K562 (cell line): ENCODE measurements at regions not wholly inside any gene's neighbourhood (a gene's known extent, or its start where the extent isn't known, plus 50 kb on each side); places are given as distances from the start of the nearest gene placed in this dataset.

Experiments
- ATAC-seq: fragments of 200-7000 bp; cut with Tn5 transposase; 3 replicates; pipeline ENCODE4 v1.9.1; 2020; ENCODE audit warnings: moderate library complexity
- BruUV-seq: library from RNA; stranded (reverse); fragments of 400-500 nt; replicated peaks from 2 replicates; lab custom pipeline; 2021; lab: Mats Ljungman, UMichigan
- CTCF ChIA-PET: fragments of 300-600 bp; formaldehyde crosslinking; extraction: SDS; loops from one replicate; lab custom pipeline; 2021; ENCODE audit warnings: low intra/inter-chr PET ratio; lab: Yijun Ruan, JAX
- POLR2A ChIA-PET: fragments of 300-600, 350-650 bp; sonication (Branson Sonifier 250); formaldehyde crosslinking; extraction: SDS; loops from one replicate; lab custom pipeline; 2021; ENCODE audit warnings: antibody characterized with exemption, inconsistent platforms; lab: Yijun Ruan, JAX
- DNase-seq, 4 experiments: peaks; one replicate each; pipeline versions ENCODE4 v3.0.0 to v3.0.0-alpha.2; 2011 to 2018; ENCODE audit warnings: low spot score in 3 of 4, mixed read lengths in 3 of 4; ENCODE audit errors: extremely low read depth in 1 of 4
- FAIRE-seq: peaks from 2 replicates; lab custom pipeline; 2011; peaks lifted over from hg19 to GRCh38; lab: Jason Lieb, UNC
- H2AFZ ChIP-seq: 2 replicates; pipeline ENCODE4 v1.6.0; 2011; ENCODE audit warnings: low read depth, low read length, control low read depth, inconsistent platforms
- H3K27ac ChIP-seq: fragments of 200-600 bp; 3 replicates; pipeline ENCODE4 v1.8.0; 2011; ENCODE audit warnings: low read depth, mild to moderate bottlenecking, control low read depth, inconsistent platforms, low read length, moderate library complexity, mixed read lengths; ENCODE audit errors: extremely low read depth
- H3K27me3 ChIP-seq, 2 experiments: fragments of 300-600 bp in 1 of 2; 2 replicates in 1 of 2; 3 replicates in 1 of 2; pipeline versions ENCODE4 v1.6.0 to v1.8.0; 2011; ENCODE audit warnings: inconsistent platforms in 2 of 2, low read length in 2 of 2, mild to moderate bottlenecking in 1 of 2, mixed read lengths in 1 of 2, moderate library complexity in 1 of 2; ENCODE audit not compliant: control insufficient read depth in 2 of 2, insufficient read depth in 2 of 2
- H3K36me3 ChIP-seq: fragments of 300-600 bp; 3 replicates; pipeline ENCODE4 v1.8.0; 2011; ENCODE audit warnings: mild to moderate bottlenecking, low read length, inconsistent platforms; ENCODE audit not compliant: control insufficient read depth, insufficient read depth
- H3K4me1 ChIP-seq, 2 experiments: fragments of 200-600 bp in 1 of 2; replicated peaks in 1 of 2; 2 replicates in 1 of 2; 3 replicates in 1 of 2; pipeline versions ENCODE4 v1.5.1 to v1.8.0; 2011; ENCODE audit warnings: inconsistent platforms in 2 of 2, low read length in 2 of 2, mild to moderate bottlenecking in 1 of 2, mixed read lengths in 1 of 2, moderate library complexity in 1 of 2; ENCODE audit not compliant: control insufficient read depth in 2 of 2, insufficient read depth in 2 of 2
- H3K4me2 ChIP-seq: 2 replicates; pipeline ENCODE4 v1.6.1; 2011; ENCODE audit warnings: low read length, control low read depth, inconsistent platforms, mixed read lengths; ENCODE audit not compliant: insufficient read depth
- H3K4me3 ChIP-seq: fragments of 200-600 bp; sonication (generic), shearing (Covaris generic); 2 replicates; pipeline ENCODE4 v1.5.1; 2016; ENCODE audit warnings: control low read depth, inconsistent platforms
- H3K79me2 ChIP-seq: fragments of 200-600 bp; 3 replicates; pipeline ENCODE4 v1.8.0; 2011; ENCODE audit warnings: low read length, inconsistent platforms; ENCODE audit not compliant: control insufficient read depth, insufficient read depth
- H3K9ac ChIP-seq, 2 experiments: 2 replicates each; pipeline versions ENCODE4 v1.6.0 to v1.6.1; 2011; ENCODE audit warnings: low read depth in 2 of 2, low read length in 2 of 2, control low read depth in 1 of 2, inconsistent platforms in 1 of 2, mild to moderate bottlenecking in 1 of 2, mixed read lengths in 1 of 2; ENCODE audit not compliant: insufficient read depth in 1 of 2
- H3K9me1 ChIP-seq: one replicate; pipeline ENCODE4 v1.6.0; 2011; ENCODE audit warnings: inconsistent platforms, mild to moderate bottlenecking, low read length, moderate library complexity; ENCODE audit not compliant: control insufficient read depth, insufficient read depth
- H3K9me3 ChIP-seq: replicated peaks from 2 replicates; pipeline ENCODE4 v1.5.1; 2011; ENCODE audit warnings: low read depth, low read length, inconsistent platforms; ENCODE audit not compliant: control insufficient read depth, insufficient read depth
- H4K20me1 ChIP-seq: replicated peaks from 2 replicates; pipeline ENCODE4 v1.6.1; 2011; ENCODE audit warnings: low read length, inconsistent platforms, mixed read lengths; ENCODE audit not compliant: control insufficient read depth, insufficient read depth
- CAMTA2 ChIP-seq: fragments of 250-450 bp; sonication (Bioruptor Pico); conservative IDR thresholded peaks from 2 replicates; pipeline ENCODE4 v1.5.1; 2022
- DIDO1 ChIP-seq: fragments of 450-650 bp; IDR thresholded peaks from 2 replicates; pipeline ENCODE4 v1.6.1; 2016; ENCODE audit warnings: low read depth, missing biosample characterization, missing genetic modification characterization
- HSF4 ChIP-seq: fragments of 250-450 bp; sonication (Bioruptor Pico); IDR thresholded peaks from 2 replicates; pipeline ENCODE4 v2.1.2; 2022; ENCODE audit warnings: mild to moderate bottlenecking, moderate library complexity, borderline replicate concordance
- MTF1 ChIP-seq: fragments of 250-450 bp; sonication (Bioruptor Pico); IDR thresholded peaks from 2 replicates; pipeline ENCODE4 v1.9.0; 2021; ENCODE audit warnings: moderate library complexity, mild to moderate bottlenecking, inconsistent platforms, borderline replicate concordance
- MYC ChIP-seq, 2 experiments: fragments of 250-450 bp in 1 of 2; sonication (Bioruptor Pico) in 1 of 2; IDR thresholded peaks; 2 replicates each; pipeline versions ENCODE4 v1.5.1 to v1.6.1; 2012 to 2021; ENCODE audit warnings: low read depth in 2 of 2, borderline replicate concordance in 1 of 2, improper control_type of control experiment in 1 of 2, low read length in 1 of 2, mild to moderate bottlenecking in 1 of 2, moderate library complexity in 1 of 2
- NBN ChIP-seq: fragments of 450-650 bp; IDR thresholded peaks from 2 replicates; pipeline ENCODE4 v1.6.1; 2016; ENCODE audit warnings: low read depth, mild to moderate bottlenecking
- RBM34 ChIP-seq: fragments of 200-400 bp; formaldehyde crosslinking; IDR thresholded peaks from 2 replicates; pipeline ENCODE4 v1.6.1; 2018; ENCODE audit warnings: low read length, borderline replicate concordance; ENCODE audit not compliant: insufficient read depth
- ZKSCAN3 ChIP-seq: fragments of 250-450 bp; sonication (Bioruptor Pico); IDR thresholded peaks from 2 replicates; pipeline ENCODE4 v1.4.0; 2020
- ZNF3 ChIP-seq: fragments of 250-450 bp; sonication (Bioruptor Pico); IDR thresholded peaks from 2 replicates; pipeline ENCODE4 v1.5.0; 2021; ENCODE audit warnings: mild to moderate bottlenecking, moderate library complexity
- ZNF354B ChIP-seq: fragments of 250-450 bp; sonication (Bioruptor Pico); IDR thresholded peaks from 2 replicates; pipeline ENCODE4 v1.4.0; 2020
- ZNF431 ChIP-seq: sonication (generic); formaldehyde crosslinking; IDR thresholded peaks from 2 replicates; pipeline ENCODE4 v1.8.0; 2022; ENCODE audit warnings: mild to moderate bottlenecking, missing genetic modification reagents
- ZNF764 ChIP-seq: fragments of 250-450 bp; sonication (Bioruptor Pico); IDR thresholded peaks from 2 replicates; pipeline ENCODE4 v1.4.0; 2020; ENCODE audit warnings: low read depth, mild to moderate bottlenecking, moderate library complexity
- ZNF77 ChIP-seq: fragments of 250-450 bp; sonication (Bioruptor Pico); IDR thresholded peaks from 2 replicates; pipeline ENCODE4 v1.5.0; 2020
- WGBS: fragments of 100-300 bp; shearing (Covaris generic); methylation state at CpG from one replicate; pipeline ENCODE4 v1.1.6; 2016; ENCODE audit warnings: low coverage, mixed read lengths; ENCODE audit not compliant: insufficient coverage; ENCODE audit errors: missing lambda C conversion rate; 5-methylcytosine and 5-hydroxymethylcytosine counted together
- in situ Hi-C: fragments of 300-500 bp; cut with MboI; formaldehyde crosslinking; loops from 4 replicates; pipeline ENCODE4 v1.15.0; 2018; ENCODE audit warnings: inconsistent platforms, mixed read lengths
- intact Hi-C: fragments of 100-400 bp; cut with micrococcal nuclease; formaldehyde crosslinking; loops from 2 replicates; pipeline ENCODE4 v1.14.2; 2022

- intact Hi-C loops (loop anchor here (5.0 to 10.0 kb wide), 2 partner anchors 661 to 1099 kb away; partner anchors contain the start of gene ATP1B1), in situ Hi-C loops (loop anchor here (10.0 kb wide), 1 partner anchor 909 kb away; no protein-coding TSS in a partner anchor)
- Histone ChIP-seq H3K9ac (no peak overlapping the region), H4K20me1 (no peaks in the 10 kb centered on the region), H3K4me1 (peaks cover 0 to 8% of the 10 kb centered on the region in 2 experiments; a peak in 2 of 5 replicates), H3K79me2 (no peaks in the 10 kb centered on the region), H3K9me1 (no peaks in the 10 kb centered on the region), H3K36me3 (no peaks in the 10 kb centered on the region), H3K9me3 (no peaks in the 10 kb centered on the region), H3K27ac (no peak overlapping the region), H3K27me3 (peaks cover 2 to 4% of the 10 kb centered on the region in 2 experiments; a peak in 1 of 5 replicates), H2AFZ (no peak overlapping the region), H3K4me2 (no peak overlapping the region), H3K4me3 (no peak overlapping the region)
- FAIRE-seq, result no peak
- DNase-seq, result no peak
- ATAC-seq, result peak; percentile 16; the same call in 2 of the 3 replicates
- ChIA-PET CTCF (no interaction called here), POLR2A (interaction anchor here (0.7 to 1.1 kb wide), 2 partner anchors 11 to 13 kb away, joined by 3 read pairs; no protein-coding TSS in a partner anchor)
- no TSS peak for BruUV-seq
- TF ChIP-seq ZKSCAN3 (CRISPR knock-in tag) (no peak), RBM34 (no peak), NBN (no peak), HSF4 (CRISPR knock-in tag) (no peak), ZNF764 (CRISPR knock-in tag) (no peak), ZNF77 (CRISPR knock-in tag) (no peak), MTF1 (CRISPR knock-in tag) (no peak), ZNF354B (CRISPR knock-in tag) (no peak), ZNF431 (CRISPR knock-in tag) (no peak), MYC (IDR thresholded peaks at IDR 0.05; ENCODE audit: low read depth, low read length) (no peak), MYC (CRISPR knock-in tag; IDR thresholded peaks at IDR 0.05; ENCODE audit: borderline replicate concordance, low read depth) (no peak), CAMTA2 (CRISPR knock-in tag) (no peak), DIDO1 (tag) (no peak), ZNF3 (CRISPR knock-in tag) (no peak)
- WGBS, result 10% methylated on average over 5 of the region's 5 CpGs
Observed at GRCh38 chr1:168446081-168446480, 97.7 kb downstream of the XCL2 start.
